ENCODE measurements at regions not wholly inside any gene's neighbourhood (a gene's known extent, or its start where the extent isn't known, plus 50 kb on each side); places are given as distances from the start of the nearest gene placed in this dataset.
"Not testable (repeated sequence)": the region's sequence is repeated elsewhere in the genome, so short reads cannot be mapped to it uniquely, and the experiment has no call there.

GRCh38 chr2:132068407-132068806, 93.3 kb downstream of the ANKRD30BL start:
- DNase-seq: not testable (repeated sequence)

- DNase-seq: not testable (repeated sequence)
Observed at GRCh38 chr2:132065391-132065790, 96.4 kb downstream of the ANKRD30BL start.

DNA sequence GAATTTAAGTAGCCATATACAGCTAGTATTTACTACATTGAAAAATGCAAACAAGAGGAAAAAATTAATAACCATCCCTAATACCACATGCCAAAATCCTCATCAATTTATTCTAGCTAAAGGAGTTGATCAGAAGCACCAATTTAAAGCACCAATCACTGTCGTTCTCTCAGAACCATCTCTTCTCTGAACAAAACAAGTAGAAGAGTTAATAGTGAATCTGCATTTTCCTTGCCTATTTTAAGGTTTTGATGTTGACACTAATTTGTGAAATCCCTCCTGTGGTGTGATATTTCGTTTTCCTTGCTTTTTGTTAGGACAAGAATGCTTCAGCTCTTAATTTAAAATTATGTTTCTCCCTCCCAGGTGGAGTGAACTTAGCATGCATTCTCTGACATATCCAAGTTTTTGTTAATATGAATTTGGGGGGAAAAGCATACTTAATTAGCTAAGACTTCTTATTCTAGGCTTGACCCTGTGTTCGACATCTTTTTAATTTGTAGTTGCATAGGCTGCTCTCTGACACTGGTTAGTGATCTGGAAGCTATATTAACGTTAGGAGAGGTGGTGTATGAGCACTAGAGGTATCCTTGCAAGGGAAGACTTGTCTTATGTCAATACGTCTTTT, 122.0 kb downstream of the ANKRD30BL start:
- not testable (repeated sequence) for DNase-seq

DNA sequence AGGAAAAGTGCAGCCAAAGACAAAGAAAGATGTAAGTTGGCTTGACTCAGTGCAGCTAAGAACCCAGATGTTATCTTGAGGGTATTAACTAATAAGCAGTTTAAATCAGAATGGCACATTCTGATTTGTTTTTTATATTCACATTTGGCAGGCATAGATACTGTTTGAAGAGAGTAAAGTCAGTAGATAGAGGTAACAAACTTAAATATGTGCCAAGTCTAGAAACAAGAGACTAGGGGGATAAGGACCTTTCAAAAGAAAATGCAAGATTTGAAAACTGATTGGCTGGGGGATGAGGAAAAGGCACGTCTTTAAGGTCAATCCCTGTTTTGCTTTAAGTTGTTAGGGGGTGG, 122.9 kb downstream of the ANKRD30BL start:
- DNase-seq: not testable (repeated sequence)

GRCh38 chr2:132038179-132038882, 123.4 kb downstream of the ANKRD30BL start:
- DNase-seq: no peak

GRCh38 chr2:132037527-132038178, 124.1 kb downstream of the ANKRD30BL start:
- peak; percentile 3 for DNase-seq

DNA sequence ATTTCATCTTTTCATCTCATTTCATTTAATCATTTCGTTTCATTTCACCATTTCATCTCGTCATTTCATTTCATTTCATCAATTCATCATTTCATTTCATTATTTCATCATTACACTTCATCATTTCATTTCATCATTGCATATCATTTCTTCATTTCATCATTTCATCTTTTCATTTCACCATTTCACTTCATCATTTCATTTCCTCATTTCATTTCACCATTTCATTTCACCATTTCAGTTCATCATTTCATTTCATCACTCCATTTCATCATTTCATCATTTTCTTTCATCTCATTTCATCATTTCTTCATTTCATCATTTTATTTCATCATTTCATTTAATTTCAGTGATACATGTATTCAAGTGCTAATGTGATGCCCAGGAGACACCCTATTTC, 127.1 kb downstream of the ANKRD30BL start:
- DNase-seq: peak; percentile 53

DNA sequence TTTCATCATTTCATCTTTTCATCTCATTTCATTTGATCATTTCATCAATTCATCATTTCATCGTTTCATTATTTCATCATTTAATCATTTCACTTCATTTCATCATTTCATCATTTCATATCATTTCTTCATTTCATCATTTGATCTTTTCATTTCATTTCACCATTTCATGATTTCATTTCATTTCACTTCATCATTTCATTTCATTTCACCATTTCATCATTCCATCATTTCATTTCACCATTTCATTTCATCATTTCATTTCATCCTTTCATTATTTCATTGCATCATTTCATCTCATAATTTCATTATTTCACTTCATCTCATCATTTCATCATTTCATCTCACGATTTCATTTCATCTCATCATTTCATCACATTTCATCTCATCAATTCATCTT, 127.8 kb downstream of the ANKRD30BL start:
- no peak for DNase-seq

GRCh38 chr2:132033365-132033764, 128.4 kb downstream of the ANKRD30BL start:
- DNase-seq: no peak

DNA sequence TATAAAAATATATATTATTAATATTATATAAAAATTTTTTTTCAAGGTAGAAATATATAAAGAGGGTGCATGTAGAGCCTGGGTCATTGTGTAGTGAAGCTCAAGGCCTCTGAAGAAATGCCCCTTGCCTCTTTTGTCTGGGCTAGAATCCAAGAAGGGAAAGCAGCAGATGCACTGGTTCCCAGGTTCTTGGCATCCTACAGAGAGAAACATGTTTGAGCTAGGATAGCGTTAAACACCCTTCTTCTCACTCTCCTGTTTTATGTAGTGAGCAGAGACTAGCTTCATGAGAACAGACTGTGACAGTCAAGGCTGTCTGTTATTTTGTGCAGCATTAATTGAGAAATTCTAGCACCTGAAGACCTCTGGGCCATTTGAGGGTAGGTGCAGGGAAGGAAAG, 149.7 kb downstream of the ANKRD30BL start:
- DNase-seq: not testable (repeated sequence)

- DNase-seq: no peak
Observed at GRCh38 chr2:132009874-132010521, 151.8 kb downstream of the ANKRD30BL start.

GRCh38 chr2:132009177-132009873, 152.4 kb downstream of the ANKRD30BL start:
- no peak for DNase-seq

DNA sequence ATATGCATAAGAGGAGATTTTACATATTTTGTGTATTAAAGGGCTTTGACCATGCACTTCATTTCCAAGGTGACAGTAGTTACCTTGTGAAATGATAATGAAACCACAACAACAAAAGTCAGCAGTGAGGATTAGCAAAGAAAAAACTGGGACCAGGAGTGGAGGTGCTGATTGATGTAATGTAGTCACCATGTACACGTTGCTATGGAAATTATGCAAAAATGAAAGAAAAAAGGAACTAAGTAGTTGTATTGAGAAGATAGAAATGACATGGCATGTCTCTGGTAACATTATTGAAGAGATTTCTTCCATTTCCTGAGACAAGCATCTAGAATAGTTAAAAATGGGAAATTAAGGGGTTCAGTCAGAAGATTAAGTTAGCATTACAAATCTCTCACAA, 171.0 kb downstream of the ANKRD30BL start:
- DNase-seq: not testable (repeated sequence)

- not testable (repeated sequence) for DNase-seq
Observed at GRCh38 chr2:131966671-131967070, 195.1 kb downstream of the ANKRD30BL start.

DNA sequence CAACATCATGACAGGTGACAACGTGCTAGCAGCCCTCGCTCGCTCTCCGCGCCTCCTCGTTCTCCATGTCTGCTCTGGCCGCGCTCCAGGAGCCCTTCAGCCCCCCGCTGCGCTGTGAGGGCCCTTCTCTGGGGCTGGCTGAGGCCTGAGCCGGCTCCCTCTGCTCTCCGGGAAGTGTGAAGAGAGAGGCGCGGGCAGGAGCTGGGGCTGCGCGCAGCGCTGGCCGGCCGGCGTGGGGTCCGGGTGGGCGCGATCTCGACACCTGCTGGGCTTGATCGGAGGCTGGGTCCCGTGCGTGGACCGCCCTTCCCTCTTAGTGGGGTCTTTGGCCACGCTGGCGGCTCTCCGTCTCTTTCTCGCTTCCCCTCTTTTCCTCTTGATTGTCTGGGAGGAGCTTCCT, 195.5 kb downstream of the ANKRD30BL start:
- DNase-seq: no peak

- not testable (repeated sequence) for DNase-seq
Observed at GRCh38 chr2:131958019-131958609, 203.6 kb downstream of the ANKRD30BL start.

- not testable (repeated sequence) for DNase-seq
Observed at GRCh38 chr2:131948641-131949040, 213.1 kb downstream of the ANKRD30BL start.

DNA sequence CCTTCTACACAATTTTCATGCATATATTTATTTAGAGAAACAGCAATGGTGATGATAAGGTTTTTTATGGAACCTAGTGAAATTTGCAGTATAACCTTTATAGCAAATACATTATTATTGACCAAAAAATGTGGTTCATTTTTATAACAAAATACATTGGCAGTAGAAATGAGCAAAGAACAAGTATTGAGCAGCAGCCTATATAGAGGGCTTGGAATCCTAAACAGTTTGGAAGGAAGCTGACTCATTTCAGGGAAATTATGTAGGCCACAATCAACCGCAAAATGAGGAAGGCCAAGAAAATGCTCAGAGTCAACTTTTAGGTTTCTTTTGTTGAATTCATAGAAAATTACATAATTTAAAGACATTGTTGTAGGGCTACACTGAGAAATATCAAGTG, 238.5 kb downstream of the ANKRD30BL start:
- peak; percentile 86 for DNase-seq

- peak; percentile 23 for DNase-seq
Observed at GRCh38 chr2:131922854-131923253, 238.9 kb downstream of the ANKRD30BL start.

Data from MV-4-11 (cell line).